Activated T-cell treated with anti-CD3 and anti-CD28 coated beads, Interleukin-2, amount 50 U/mL, for 24 hours (primary cell): ENCODE measurements at regions not wholly inside any gene's neighbourhood (a gene's known extent, or its start where the extent isn't known, plus 50 kb on each side); places are given as distances from the start of the nearest gene placed in this dataset.

Source experiments
- DNase-seq: peaks from one replicate; pipeline ENCODE4 v3.0.0-alpha.2; 2020
- H3K27ac Mint-ChIP-seq: 2 replicates; pipeline ENCODE4 v1.8.0; 2020; ENCODE audit warnings: mild to moderate bottlenecking, mixed read lengths
- H3K27me3 Mint-ChIP-seq: 2 replicates; pipeline ENCODE4 v1.8.0; 2020; ENCODE audit warnings: mixed read lengths
- H3K36me3 Mint-ChIP-seq: 2 replicates; pipeline ENCODE4 v1.8.0; 2020; ENCODE audit warnings: low read depth, mixed read lengths
- H3K4me1 Mint-ChIP-seq: 2 replicates; pipeline ENCODE4 v1.8.0; 2020; ENCODE audit warnings: low read depth, mixed read lengths
- H3K4me3 Mint-ChIP-seq: 2 replicates; pipeline ENCODE4 v1.8.0; 2020; ENCODE audit warnings: mild to moderate bottlenecking, moderate library complexity, mixed read lengths
- H3K9me3 Mint-ChIP-seq: 2 replicates; pipeline ENCODE4 v1.8.0; 2020; ENCODE audit warnings: mixed read lengths

DNA sequence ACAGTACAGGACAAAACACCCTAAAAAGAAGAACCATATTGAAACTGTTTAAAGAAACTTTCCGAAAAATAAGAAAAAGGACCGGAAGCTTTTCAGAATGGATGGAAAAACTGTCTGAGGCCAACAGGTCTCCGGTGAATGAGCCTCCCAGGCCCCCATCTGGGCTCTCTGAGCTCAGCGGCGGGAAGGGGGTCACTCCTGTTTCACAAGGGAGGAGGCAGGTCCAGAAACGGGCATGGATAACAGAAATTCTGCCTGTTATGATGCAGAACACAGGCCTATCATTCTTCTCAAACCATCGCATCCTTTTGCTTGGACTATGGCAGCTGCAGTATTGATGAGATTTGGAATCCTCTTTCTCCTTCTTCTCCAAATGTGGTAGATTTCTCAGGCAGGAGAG lies 58.9 kb upstream of the SHH start:
- Mint-ChIP-seq H3K36me3 (no peaks in the 10 kb centered on the region), H3K27ac (no peak overlapping the region), H3K4me1 (no peaks in the 10 kb centered on the region), H3K9me3 (no peaks in the 10 kb centered on the region), H3K4me3 (no peak overlapping the region), H3K27me3 (peaks cover 12% of the 10 kb centered on the region)
- no peak for DNase-seq

DNA sequence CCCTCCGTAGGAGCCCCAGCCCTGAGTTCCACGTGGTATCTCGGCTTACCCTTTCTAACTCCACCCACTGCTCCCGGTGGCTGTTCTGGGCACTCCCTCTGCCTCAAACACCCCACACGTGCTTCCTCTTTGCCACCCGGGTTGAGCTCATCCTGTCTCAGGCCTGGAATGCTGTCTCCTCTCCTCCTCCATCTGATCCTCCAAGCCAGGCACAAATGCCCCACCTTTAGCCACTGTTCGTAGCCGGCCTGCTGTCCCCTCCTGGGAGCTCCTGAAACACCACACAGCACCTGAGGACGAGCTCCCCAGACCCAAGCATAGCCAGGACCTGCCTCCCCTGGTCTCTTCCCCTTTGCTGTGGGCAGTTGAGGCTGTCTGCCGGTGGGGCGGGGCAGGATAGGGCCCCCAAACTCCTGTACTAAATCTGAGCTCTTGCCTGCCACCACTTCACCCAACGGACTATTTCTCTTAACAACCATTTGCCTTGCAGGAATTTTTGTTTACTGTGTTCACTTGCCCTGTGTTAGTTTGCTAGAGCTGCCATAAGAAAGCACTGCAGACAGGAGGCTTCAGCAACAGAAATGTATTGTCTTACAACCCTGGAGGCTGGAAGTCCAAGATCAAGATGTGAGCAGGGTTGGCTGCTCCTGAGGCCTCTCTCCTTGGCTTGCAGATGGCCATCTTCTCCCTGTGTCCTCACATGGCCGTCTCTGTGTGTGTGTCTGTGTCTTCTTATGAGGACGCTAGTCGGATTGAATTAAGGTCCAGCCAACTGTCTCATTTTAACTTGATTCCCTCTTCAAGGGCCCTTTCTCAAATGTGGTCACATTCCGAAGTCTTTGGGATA lies 58.3 kb upstream of the SHH start:
- Mint-ChIP-seq H3K27me3 (peaks cover 18% of the 10 kb centered on the region), H3K27ac (no peak overlapping the region), H3K9me3 (no peaks in the 10 kb centered on the region), H3K36me3 (no peaks in the 10 kb centered on the region), H3K4me1 (no peaks in the 10 kb centered on the region), H3K4me3 (no peak overlapping the region)
- DNase-seq, result no peak

DNA sequence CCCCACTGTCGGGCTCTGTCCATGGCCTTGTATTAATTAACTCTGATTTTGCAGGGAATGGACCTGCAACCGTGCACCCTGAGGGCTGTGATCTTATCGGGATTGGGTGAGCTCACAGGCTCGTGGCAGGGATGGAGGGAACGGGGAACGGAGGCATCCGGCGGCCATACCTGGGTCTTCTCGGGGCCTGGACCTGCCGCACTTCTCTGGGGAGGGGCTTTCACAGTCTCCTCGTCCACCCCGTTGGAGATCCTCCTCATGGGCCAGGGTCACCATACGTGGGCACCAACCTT lies 57.5 kb upstream of the SHH start:
- Mint-ChIP-seq H3K4me3 (no peak overlapping the region), H3K9me3 (no peaks in the 10 kb centered on the region), H3K27me3 (peaks cover 22% of the 10 kb centered on the region), H3K27ac (no peak overlapping the region), H3K36me3 (no peaks in the 10 kb centered on the region), H3K4me1 (no peaks in the 10 kb centered on the region)
- DNase-seq, result no peak

DNA sequence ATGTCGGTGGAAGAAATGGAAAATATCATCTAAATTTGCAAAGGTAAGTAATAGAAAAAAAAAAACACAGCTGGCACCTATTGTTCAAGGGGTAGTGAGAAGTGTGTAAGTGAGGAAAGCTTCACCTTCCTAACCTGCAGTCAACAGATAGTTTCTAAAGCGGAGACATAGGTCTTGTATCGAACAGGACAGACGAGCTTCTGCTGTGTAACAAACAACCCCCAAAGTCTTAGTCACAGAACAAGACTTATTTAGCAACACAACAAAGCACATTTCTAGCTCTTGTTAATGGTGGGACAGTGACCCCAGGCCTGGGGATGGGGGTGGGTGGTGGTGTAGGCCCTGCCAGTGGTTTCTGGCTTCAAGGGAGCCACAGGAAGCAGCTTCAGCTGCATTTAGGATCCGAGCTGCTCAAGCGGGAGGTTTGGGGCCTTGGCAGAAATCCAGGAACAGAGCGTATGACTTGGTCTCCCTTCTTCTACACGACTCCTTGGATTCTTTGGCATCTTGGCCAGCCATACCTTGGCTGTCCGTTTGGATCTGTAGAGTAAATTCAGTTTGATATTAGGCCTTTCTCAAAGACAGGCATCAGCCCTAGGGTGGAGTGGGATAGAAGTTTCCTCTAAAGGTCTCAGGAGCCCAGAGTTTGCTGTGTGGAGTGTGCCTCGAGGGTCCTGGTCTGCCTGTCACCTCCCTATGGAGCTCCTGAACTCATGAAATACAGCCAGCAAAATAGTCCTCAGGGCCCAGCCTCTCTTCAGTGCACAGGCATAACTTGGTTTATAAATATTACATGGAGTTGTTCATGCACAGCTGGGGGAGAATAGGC lies 56.9 kb upstream of the SHH start:
- no peaks in the 10 kb centered on the region for H3K9me3 Mint-ChIP-seq
- H3K36me3 Mint-ChIP-seq, result no peaks in the 10 kb centered on the region
- H3K27ac Mint-ChIP-seq, result no peak overlapping the region
- no peaks in the 10 kb centered on the region for H3K4me1 Mint-ChIP-seq
- no peak for DNase-seq
- no peak overlapping the region for H3K4me3 Mint-ChIP-seq
- H3K27me3 Mint-ChIP-seq, result peaks cover 21% of the 10 kb centered on the region

DNA sequence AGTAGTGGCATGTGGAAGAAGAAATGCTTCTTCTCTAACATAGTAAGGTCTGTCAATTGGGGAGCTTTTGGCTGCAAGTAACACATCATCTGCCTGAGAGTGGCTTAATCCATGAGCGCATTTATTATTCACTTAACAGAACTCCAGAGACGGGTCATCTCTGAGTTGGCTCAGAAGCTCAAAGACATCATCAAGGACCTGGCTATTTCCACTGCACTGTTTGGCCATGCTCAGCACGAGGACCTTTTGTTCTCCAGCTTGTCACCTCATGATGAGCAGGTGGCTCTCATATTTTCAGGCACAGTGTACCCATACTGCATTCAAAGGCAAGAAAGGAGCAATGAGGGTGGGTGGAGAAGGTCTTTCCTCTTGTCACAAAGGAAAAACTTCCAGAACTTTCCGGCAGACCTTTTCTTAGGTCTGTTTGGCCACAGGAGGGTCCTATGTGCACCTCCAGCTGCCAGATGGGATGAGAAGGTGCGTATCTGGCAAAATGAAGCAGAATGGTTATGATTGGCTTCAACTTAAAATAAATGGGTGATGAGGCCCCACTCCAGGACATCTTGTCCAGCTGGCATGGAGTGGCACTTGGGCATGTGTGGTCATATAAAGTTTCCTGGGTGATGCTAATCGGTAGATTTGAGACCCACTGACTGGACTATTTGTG lies 55.6 kb upstream of the SHH start:
- no peaks in the 10 kb centered on the region for H3K4me1 Mint-ChIP-seq
- H3K27ac Mint-ChIP-seq, result no peak overlapping the region
- no peak overlapping the region for H3K4me3 Mint-ChIP-seq
- H3K27me3 Mint-ChIP-seq, result peaks cover 16% of the 10 kb centered on the region
- H3K36me3 Mint-ChIP-seq, result no peaks in the 10 kb centered on the region
- no peaks in the 10 kb centered on the region for H3K9me3 Mint-ChIP-seq
- no peak for DNase-seq

DNA sequence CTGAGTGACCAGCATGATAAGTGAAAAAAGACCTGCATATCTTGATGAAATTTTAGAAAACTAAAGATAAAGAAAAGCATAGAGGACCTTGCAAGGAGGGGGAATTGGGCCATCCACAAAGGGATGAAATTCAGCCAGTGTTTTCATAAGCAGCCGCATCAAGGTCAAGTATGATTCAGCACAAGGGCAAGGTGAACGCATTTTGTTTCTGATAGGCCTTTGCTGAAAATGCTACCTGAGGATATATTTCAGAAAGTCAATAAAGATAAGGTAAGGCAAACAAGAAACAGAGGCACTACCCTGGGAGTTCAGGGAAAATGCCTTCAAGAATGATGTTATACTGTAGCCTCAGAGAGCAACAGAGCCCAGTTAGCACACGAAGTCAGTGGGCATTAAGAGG lies 55.0 kb upstream of the SHH start:
- DNase-seq, result no peak
- no peaks in the 10 kb centered on the region for H3K4me1 Mint-ChIP-seq
- H3K27ac Mint-ChIP-seq, result no peak overlapping the region
- H3K27me3 Mint-ChIP-seq, result peaks cover 16% of the 10 kb centered on the region
- H3K4me3 Mint-ChIP-seq, result no peak overlapping the region
- H3K9me3 Mint-ChIP-seq, result no peaks in the 10 kb centered on the region
- H3K36me3 Mint-ChIP-seq, result no peaks in the 10 kb centered on the region

DNA sequence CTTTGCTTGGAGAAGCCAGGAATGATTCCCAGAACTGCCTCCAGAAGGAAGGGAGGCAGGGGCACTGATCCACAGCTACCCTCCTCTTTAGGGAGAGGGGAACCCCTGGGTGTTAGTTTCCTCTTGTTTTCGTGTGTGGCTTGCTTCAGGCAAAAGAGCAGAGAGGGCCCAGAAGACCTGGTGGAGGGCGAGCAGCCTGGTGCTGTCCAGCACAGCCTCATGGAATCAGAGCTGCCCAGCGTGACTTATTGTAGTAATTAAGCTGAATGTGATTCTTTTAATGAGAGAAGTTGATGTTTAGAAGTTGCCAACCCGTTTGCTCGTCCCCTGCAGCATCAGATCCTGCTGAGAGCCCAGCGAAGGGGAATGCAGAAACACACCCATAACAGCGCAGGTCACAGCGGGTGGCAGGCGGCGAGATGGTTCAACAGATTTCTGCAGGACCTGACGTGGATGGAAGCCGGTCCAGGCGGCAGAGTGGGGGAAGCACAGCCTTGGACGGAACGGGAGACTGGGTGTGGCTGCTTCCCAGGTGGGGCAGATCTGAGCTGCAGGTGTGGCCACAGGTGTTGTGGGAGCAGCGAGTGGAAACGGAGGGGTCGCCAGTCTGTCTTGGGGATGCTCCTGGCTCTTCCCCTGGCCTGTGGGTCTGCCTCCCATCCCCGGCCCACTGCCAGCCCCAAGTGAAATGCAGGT lies 53.7 kb upstream of the SHH start:
- DNase-seq, result no peak
- Mint-ChIP-seq H3K9me3 (no peaks in the 10 kb centered on the region), H3K27me3 (peaks cover 19% of the 10 kb centered on the region), H3K4me1 (no peaks in the 10 kb centered on the region), H3K27ac (no peak overlapping the region), H3K4me3 (no peak overlapping the region), H3K36me3 (no peaks in the 10 kb centered on the region)

DNA sequence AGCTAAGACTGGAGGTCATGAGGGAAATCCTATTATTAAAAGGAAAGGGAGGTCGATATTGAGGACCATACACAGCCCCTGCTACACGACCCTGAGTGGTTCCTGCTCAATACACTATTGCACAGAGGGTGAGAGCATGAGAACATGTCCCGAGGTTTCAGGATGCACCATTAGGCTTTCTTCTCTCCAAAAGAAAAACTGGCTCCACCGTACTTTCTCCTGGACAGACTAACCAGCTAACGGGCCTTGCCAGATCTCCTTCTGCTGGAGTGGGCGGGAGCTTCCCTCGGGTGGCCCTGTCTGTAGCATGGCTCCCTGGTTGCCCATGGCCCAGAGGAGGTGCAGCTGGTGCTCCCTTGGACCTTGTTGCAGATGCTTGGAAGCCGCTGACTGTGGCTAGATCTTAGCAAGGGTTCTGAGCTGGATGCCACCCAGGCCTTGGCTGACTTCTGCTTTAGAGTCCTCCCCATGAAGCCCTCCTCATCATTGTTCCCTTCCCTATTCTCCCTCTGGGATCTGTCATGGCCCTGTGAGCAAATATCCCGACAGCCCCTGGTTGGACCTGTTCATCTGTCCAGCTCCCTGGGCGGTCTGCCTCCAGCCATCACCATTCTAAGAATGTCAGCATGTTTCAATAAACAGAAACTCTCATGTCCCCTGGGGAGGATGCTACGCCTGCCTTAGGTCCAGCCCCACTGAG lies 52.9 kb upstream of the SHH start:
- H3K4me3 Mint-ChIP-seq, result no peak overlapping the region
- no peaks in the 10 kb centered on the region for H3K4me1 Mint-ChIP-seq
- H3K27me3 Mint-ChIP-seq, result peaks cover 18% of the 10 kb centered on the region
- no peak overlapping the region for H3K27ac Mint-ChIP-seq
- no peaks in the 10 kb centered on the region for H3K36me3 Mint-ChIP-seq
- no peaks in the 10 kb centered on the region for H3K9me3 Mint-ChIP-seq
- DNase-seq, result no peak

DNA sequence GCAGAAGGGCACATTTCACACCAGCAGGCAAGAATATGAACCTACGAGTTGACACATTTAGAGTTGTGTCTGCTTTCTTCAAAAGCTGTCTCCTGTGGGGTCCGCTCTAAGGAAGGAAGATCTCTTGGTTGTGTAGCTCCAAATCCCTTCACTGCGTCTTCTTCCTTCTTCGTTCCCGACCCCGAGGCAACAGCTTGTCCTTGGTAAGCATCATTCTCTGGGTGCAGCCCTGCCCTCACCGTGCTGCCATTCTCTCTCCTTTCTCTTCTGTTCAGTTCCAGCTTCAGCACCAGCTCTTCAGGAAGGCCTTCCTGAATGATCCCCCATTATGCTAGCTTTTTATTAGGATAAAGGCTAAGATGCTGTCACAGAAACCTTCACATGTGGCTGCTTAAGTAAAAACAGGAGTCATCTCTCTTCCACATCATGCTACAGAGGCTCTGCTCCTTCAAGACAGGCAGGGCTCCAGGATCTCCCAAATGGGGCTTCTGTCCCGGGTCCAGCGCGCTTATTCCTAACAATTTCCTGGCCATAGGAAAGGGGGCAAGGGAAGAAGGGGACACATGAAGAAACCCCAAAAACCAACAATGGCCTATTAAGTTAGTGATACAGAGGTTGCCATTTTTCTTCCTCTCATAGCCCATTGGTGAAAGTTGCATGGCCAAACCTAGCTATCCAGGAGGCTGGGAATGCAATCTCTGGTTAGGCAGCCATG lies 52.2 kb upstream of the SHH start:
- H3K27me3 Mint-ChIP-seq, result peaks cover 18% of the 10 kb centered on the region
- no peak overlapping the region for H3K27ac Mint-ChIP-seq
- no peak overlapping the region for H3K4me3 Mint-ChIP-seq
- H3K4me1 Mint-ChIP-seq, result no peaks in the 10 kb centered on the region
- H3K36me3 Mint-ChIP-seq, result no peaks in the 10 kb centered on the region
- DNase-seq, result no peak
- no peaks in the 10 kb centered on the region for H3K9me3 Mint-ChIP-seq

DNA sequence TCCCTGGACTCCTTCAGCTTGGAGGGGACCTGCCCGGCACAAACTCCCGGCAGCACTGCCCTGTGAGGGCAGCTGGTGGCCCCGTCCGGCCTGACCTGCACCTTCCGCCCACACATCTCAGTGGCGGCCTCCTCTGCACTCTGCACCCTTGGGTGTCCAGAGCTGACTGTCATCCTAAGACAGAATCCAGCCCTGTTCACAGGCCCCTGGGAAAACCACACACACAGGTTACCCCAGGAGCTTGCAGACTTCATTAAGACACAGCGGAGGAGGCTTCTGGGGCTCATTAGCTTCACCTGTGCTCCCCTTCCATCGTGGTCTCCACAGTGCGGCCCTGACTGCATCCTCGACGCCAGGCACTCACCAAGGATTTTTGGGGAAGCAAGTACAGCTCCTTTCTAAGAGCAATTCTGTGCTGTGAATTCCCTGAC lies 51.5 kb upstream of the SHH start:
- no peak overlapping the region for H3K4me3 Mint-ChIP-seq
- H3K4me1 Mint-ChIP-seq, result no peaks in the 10 kb centered on the region
- no peaks in the 10 kb centered on the region for H3K36me3 Mint-ChIP-seq
- H3K27ac Mint-ChIP-seq, result no peak overlapping the region
- no peak for DNase-seq
- H3K9me3 Mint-ChIP-seq, result no peaks in the 10 kb centered on the region
- peaks cover 18% of the 10 kb centered on the region for H3K27me3 Mint-ChIP-seq

DNA sequence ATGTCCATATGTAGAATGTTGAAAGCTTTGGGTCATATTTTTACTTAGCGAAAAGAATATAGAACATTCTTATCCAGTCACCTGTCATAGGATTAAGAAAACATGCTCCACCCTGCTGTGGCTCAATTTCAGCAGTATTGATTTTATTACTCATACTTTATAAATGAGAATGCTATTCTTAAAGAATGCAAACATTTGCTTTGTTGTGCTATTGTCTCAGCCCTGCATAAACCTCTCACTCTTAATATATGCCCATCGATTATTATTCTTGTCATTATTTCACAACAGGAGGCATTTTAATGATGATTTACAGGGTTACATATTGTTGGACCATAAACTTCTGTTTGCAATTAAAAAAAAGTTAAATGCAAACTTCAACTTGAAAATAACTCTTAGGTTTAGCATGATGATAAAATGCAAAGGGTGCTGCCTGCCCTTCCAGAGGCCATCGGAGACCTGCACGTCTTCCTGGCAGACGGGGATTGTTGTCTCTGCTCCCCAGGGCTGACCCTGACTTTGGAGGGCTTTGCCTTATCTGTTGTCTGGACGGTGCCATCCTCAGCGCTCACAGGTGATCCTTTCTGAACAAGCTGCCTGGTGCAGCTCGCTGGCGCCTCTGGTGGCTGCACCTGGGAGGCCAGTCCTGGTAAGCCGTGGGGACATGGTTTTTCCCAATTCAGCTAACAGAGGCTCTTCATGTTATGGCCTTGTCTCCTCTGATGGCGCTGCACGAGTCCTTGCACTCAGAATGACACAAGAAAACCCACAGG lies 50.0 kb upstream of the SHH start:
- Mint-ChIP-seq H3K27me3 (peaks cover 18% of the 10 kb centered on the region), H3K9me3 (no peaks in the 10 kb centered on the region), H3K4me1 (no peaks in the 10 kb centered on the region), H3K36me3 (no peaks in the 10 kb centered on the region), H3K27ac (no peak overlapping the region), H3K4me3 (no peak overlapping the region)
- no peak for DNase-seq
